T-helper 1 cell treated with Interleukin-12 subunit alpha and Interleukin-12 subunit beta and Interleukin-4 antibody, amounts not matched to agents 30 ng/mL and 1 ng/mL, for 36 hours (primary cell): ENCODE measurements at regions not wholly inside any gene's neighbourhood (a gene's known extent, or its start where the extent isn't known, plus 50 kb on each side); places are given as distances from the start of the nearest gene placed in this dataset.

Experiments
- intact Hi-C: fragments of 100-400 bp; cut with micrococcal nuclease; formaldehyde crosslinking; loops from one replicate; pipeline ENCODE4 v1.15.1; 2024

- intact Hi-C loops, result loop anchor here (2.0 kb wide), 1 partner anchor 281 kb away; no protein-coding TSS in a partner anchor
These were observed 244.1 kb downstream of the PTEN start for GRCh38 chr10:88107296-88108097.

GRCh38 chr10:88108115-88108610, 244.7 kb downstream of the PTEN start:
- intact Hi-C loops, result loop anchor here (2.0 kb wide), 1 partner anchor 281 kb away; no protein-coding TSS in a partner anchor

DNA sequence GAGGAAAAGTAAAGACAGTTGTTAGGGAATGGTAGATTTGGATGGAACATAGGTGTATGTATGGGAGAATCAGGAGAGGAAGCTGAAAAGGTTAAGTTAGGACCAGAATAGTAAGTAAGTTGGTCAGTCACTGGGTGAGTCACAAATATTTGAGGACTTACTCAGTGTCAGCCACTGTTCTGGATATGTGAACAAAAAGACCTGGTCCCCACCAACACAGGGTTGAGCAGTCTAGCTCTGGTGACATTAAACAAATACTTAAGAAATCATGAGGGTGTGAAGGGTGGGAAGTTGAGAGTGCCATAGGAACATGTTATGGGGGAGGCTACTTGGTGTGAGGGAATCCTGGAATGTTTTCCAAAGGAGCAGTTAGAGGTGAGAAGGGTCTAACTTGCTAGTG, 246.9 kb downstream of the PTEN start:
- intact Hi-C loops, result no loop called here

- intact Hi-C loops, result no loop called here
These were observed 247.4 kb downstream of the PTEN start for GRCh38 chr10:88110822-88111221.

GRCh38 chr10:88111294-88111693, 247.9 kb downstream of the PTEN start:
- intact Hi-C loops, result no loop called here

DNA sequence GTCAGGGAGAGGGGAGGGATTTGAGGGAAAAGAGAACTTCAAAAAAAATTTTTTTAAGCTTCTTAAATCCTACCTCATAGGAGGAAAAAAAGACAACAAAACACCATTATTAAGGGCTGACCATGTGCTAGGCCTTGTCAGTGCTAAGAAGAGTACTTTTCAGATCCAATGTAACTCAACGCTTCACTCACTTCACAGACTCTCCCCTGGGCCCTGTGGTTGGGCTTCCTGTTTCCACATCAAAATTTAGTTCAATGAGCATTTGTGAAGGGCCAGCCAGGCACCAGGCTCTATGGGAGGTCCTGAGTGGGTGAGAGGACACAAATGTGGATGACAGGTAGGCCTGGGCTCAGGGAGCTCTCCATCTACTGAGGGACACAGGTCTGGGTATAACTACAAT, 249.8 kb downstream of the PTEN start:
- intact Hi-C loops, result no loop called here

DNA sequence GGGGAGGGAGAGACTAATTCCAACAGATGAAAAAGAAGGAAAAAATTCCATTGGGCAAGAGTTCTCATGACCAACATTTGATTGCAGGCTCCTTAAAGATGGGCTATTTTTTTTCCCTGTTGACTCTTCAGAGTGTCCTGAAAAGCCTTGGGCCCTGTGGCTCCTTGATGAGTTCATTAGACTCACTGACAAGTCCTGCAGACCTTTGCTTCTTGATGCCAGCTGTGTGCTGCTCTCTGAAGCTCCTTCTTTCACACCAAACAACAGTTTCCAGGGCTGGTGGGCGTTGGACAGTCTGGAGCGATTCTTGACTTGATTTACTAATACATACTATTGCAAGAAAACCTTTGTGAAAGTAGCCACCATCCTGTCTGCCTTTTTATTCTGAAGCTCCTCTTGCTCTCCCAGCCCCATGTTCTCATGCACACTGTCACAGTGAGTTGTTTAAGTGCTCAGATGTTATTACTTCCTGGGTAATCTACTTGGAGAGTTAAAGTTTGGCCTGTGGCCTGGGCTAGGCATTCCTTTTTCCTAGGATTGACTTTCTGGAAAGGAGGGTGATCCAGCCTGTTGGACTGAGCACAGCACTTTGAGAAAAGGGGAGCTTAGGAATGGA, 250.3 kb downstream of the PTEN start:
- intact Hi-C loops, result loop anchor here (1.0 kb wide), 1 partner anchor 253 kb away; no protein-coding TSS in a partner anchor

DNA sequence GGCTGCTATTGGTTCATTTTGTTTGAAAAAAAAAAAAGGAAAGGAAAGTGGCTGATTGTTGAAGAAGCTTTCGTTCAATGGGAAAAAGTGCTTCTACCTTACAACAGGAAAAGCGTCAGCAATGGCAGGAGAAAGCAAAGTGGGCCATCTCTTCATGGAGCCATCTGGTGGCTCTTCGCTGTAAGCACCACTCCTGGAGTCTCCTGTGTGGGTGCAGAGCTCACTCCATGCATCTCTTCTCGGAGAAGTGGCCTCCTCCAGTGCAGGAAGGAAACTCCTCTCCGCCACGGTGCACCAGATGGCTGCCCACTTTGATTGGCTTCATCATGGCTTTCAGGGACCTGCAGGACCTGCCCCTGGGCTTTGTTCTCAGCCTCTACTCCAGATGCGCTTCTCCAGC, 250.9 kb downstream of the PTEN start:
- intact Hi-C loops, result loop anchor here (1.0 kb wide), 1 partner anchor 254 kb away; no protein-coding TSS in a partner anchor

DNA sequence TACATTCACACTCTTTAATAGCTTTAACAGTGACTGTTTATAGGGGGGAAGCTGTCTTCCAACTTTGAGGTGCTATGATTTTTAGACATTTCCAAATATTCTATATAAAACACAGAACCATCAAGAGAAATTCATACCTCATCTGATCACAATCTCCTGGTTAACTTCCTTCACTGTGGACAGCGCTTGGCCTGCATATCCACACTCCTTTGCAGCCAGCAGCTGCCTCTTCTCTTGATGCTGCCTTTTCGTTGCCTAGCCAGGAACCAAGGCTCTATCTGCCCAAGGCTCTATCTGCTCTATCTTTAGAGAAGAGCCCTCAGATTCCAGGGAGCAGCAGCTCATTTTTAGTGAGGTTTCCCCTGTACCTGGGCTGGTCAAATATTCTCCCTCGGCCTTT, 252.0 kb downstream of the PTEN start:
- intact Hi-C loops, result loop anchor here (5.0 kb wide), 1 partner anchor 437 kb away; no protein-coding TSS in a partner anchor

DNA sequence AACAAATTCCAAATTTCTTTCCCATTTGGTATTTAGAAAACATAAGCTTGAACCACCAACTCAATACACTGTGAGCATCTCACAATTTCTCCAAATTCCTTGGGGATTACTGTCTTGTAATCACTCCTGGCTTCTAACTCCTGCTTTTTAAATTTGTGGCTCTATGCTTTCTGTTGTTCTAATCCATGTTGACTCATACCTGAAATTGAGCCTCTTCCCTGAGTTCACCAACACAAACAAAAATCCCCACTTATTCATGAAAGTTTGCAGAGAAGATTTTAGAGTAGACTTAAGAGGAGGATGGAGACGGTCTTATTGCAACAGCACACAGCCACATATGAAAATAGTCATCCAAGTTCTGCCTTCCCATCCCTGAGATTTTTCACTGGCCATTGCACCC, 252.5 kb downstream of the PTEN start:
- intact Hi-C loops, result loop anchor here (2.0 to 5.0 kb wide), 4 partner anchors 37 to 436 kb away; no protein-coding TSS in a partner anchor

DNA sequence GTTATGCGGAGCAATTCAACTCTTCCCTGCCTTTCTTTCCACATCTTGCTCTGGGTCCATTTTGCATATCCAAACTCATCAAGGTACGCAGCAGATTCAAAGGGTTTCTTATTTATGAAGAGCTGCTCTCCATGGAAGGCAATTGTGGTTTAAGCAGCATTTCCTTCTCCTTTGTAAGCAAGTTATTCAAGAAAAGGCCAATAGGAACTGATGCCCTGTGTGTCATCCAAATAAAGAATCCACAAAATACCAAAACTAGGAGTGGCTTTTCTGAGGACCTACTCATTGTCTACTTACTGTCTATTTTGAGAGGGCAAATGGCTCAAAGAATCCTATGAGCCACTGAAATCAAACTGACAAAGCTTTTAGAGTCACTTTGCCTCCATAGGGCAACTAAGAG, 253.1 kb downstream of the PTEN start:
- intact Hi-C loops, result loop anchor here (2.0 to 5.0 kb wide), 4 partner anchors 36 to 436 kb away; no protein-coding TSS in a partner anchor

GRCh38 chr10:88116971-88117626, 253.7 kb downstream of the PTEN start:
- intact Hi-C loops, result loop anchor here (2.0 to 5.0 kb wide), 4 partner anchors 36 to 435 kb away; no protein-coding TSS in a partner anchor

GRCh38 chr10:88117869-88118632, 254.6 kb downstream of the PTEN start:
- intact Hi-C loops, result loop anchor here (2.0 to 5.0 kb wide), 4 partner anchors 35 to 434 kb away; no protein-coding TSS in a partner anchor

DNA sequence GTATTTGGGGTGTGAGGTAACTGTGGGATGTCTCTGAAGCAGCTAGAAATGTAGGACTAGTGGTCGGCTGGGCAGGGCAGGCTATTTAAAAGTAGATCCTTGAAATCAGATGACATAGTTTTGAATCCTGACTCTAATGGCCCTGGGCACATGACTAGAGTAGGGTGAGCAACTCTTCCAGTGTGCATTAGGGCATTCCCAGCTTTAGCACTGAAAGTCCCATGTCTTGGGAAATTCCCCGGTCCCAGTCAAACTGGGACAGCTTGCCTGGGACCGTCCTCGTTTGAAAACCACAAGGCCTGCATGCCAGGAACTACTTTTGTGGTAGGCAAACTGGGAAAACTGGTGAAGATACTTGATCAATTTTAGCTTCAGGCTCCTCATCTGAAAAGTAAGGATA, 255.3 kb downstream of the PTEN start:
- intact Hi-C loops, result loop anchor here (5.0 kb wide), 1 partner anchor 434 kb away; no protein-coding TSS in a partner anchor

- intact Hi-C loops, result loop anchor here (5.0 kb wide), 1 partner anchor 433 kb away; no protein-coding TSS in a partner anchor
These were observed 255.7 kb downstream of the PTEN start for GRCh38 chr10:88119160-88119559.

GRCh38 chr10:88120075-88120474, 256.6 kb downstream of the PTEN start:
- intact Hi-C loops, result no loop called here

GRCh38 chr10:88120599-88121333, 257.3 kb downstream of the PTEN start:
- intact Hi-C loops, result no loop called here

GRCh38 chr10:88121361-88121760, 257.9 kb downstream of the PTEN start:
- intact Hi-C loops, result no loop called here

DNA sequence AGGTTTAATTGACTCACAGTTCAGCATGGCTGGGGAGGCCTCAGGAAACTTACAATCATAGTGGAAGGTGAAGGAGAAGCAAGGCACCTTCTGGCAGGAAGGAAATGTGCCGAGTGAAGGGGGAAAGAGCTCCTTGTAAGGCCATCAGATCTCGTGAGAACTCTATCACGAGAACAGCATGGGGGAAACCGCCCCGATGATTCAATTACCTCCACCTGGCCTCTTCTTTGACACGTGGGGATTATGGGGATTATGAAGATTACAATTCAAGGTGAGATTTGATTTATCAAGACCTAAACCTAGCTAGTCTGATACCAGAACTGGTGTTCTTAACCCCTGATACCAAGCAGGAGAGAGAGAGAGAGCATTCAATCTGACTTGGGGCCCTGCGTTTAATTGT, 258.7 kb downstream of the PTEN start:
- intact Hi-C loops, result no loop called here

DNA sequence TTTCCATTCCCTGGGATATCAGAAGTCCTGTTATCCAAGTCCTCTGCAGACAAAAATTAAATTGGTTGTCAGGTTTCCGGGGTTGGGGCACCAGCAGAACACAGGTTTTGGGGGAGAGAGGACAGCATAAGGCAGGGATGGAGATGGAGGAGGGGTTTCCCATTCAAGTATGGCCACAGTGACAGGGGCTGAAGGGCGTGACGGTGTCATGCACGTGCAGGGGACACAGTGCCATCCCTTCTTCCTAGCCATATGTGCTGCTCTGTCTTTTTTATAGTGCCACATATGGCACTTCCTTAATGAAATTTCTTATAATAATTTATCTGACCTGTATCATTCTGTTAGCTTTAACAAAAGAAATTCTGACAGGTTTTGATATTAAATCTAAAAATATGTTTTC, 259.2 kb downstream of the PTEN start:
- intact Hi-C loops, result no loop called here
